ENCODE measurements at regions not wholly inside any gene's neighbourhood (a gene's known extent, or its start where the extent isn't known, plus 50 kb on each side); places are given as distances from the start of the nearest gene placed in this dataset.

- Histone ChIP-seq H3K9me3 (ENCODE audit: low read length) (no peaks in the 10 kb centered on the region), H3K9me2 (ENCODE audit: insufficient read depth, low read length) (no peaks in the 10 kb centered on the region), H3K4me2 (ENCODE audit: low read length) (no peak overlapping the region), H3K79me2 (ENCODE audit: insufficient read depth, low read depth, low read length) (no peaks in the 10 kb centered on the region), H3K4me1 (ENCODE audit: insufficient read depth, low read length, poor library complexity, severe bottlenecking) (no peaks in the 10 kb centered on the region), H2AFZ (ENCODE audit: low read length) (no peak overlapping the region), H3K4me3 (ENCODE audit: low read depth, low read length, poor library complexity, severe bottlenecking) (no peak overlapping the region), H3K36me3 (ENCODE audit: insufficient read depth, low read length) (no peaks in the 10 kb centered on the region), H4K20me1 (ENCODE audit: insufficient read depth, low read length) (no peaks in the 10 kb centered on the region), H3K27ac (ENCODE audit: low read depth, low read length, poor library complexity, severe bottlenecking) (no peak overlapping the region)
- no peak for DNase-seq (ENCODE audit: low spot score)
- ChIA-PET POLR2A (interaction anchor here (1.2 kb wide), 1 partner anchor 11 kb away, joined by 3 read pairs; no protein-coding TSS in a partner anchor), CTCF (ENCODE audit: unreplicated experiment) (no interaction called here)
- intact Hi-C loops (cut with micrococcal nuclease; ENCODE audit: unreplicated experiment) = no loop called here
- BruUV-seq (replicated peaks) = no TSS peak
- TF ChIP-seq EZH2phosphoT487 (IDR thresholded peaks at IDR 0.05; ENCODE audit: borderline replicate concordance, low read depth, low read length) (no peak), CTCF (conservative IDR thresholded peaks at IDR 0.05; ENCODE audit: low read length) (no peak)
These were observed 234.0 kb upstream of the MAP2 start for GRCh38 chr2:209189893-209190292.

GRCh38 chr2:209191139-209191538, 232.7 kb upstream of the MAP2 start:
- H3K4me1 ChIP-seq (ENCODE audit: insufficient read depth, low read length, poor library complexity, severe bottlenecking) = no peaks in the 10 kb centered on the region
- no peak overlapping the region for H2AFZ ChIP-seq (ENCODE audit: low read length)
- no peaks in the 10 kb centered on the region for H3K9me3 ChIP-seq (ENCODE audit: low read length)
- H4K20me1 ChIP-seq (ENCODE audit: insufficient read depth, low read length) = no peaks in the 10 kb centered on the region
- no TSS peak for BruUV-seq (replicated peaks)
- H3K4me3 ChIP-seq (ENCODE audit: low read depth, low read length, poor library complexity, severe bottlenecking) = no peak overlapping the region
- no peak overlapping the region for H3K27ac ChIP-seq (ENCODE audit: low read depth, low read length, poor library complexity, severe bottlenecking)
- ChIA-PET POLR2A (no interaction called here), CTCF (ENCODE audit: unreplicated experiment) (no interaction called here)
- H3K36me3 ChIP-seq (ENCODE audit: insufficient read depth, low read length) = no peaks in the 10 kb centered on the region
- H3K4me2 ChIP-seq (ENCODE audit: low read length) = no peak overlapping the region
- H3K9me2 ChIP-seq (ENCODE audit: insufficient read depth, low read length) = no peaks in the 10 kb centered on the region
- DNase-seq (ENCODE audit: low spot score) = no peak
- H3K79me2 ChIP-seq (ENCODE audit: insufficient read depth, low read depth, low read length) = no peaks in the 10 kb centered on the region
- TF ChIP-seq EZH2phosphoT487 (IDR thresholded peaks at IDR 0.05; ENCODE audit: borderline replicate concordance, low read depth, low read length) (no peak), CTCF (conservative IDR thresholded peaks at IDR 0.05; ENCODE audit: low read length) (no peak)
- intact Hi-C loops (cut with micrococcal nuclease; ENCODE audit: unreplicated experiment) = no loop called here

GRCh38 chr2:209194717-209195116, 229.1 kb upstream of the MAP2 start:
- H3K4me1 ChIP-seq (ENCODE audit: insufficient read depth, low read length, poor library complexity, severe bottlenecking) = no peaks in the 10 kb centered on the region
- TF ChIP-seq CTCF (conservative IDR thresholded peaks at IDR 0.05; ENCODE audit: low read length) = no peak
- TF ChIP-seq EZH2phosphoT487 (IDR thresholded peaks at IDR 0.05; ENCODE audit: borderline replicate concordance, low read depth, low read length) = no peak
- H4K20me1 ChIP-seq (ENCODE audit: insufficient read depth, low read length) = no peaks in the 10 kb centered on the region
- no peak for DNase-seq (ENCODE audit: low spot score)
- intact Hi-C loops (cut with micrococcal nuclease; ENCODE audit: unreplicated experiment) = no loop called here
- H3K27ac ChIP-seq (ENCODE audit: low read depth, low read length, poor library complexity, severe bottlenecking) = no peak overlapping the region
- no peak overlapping the region for H3K4me2 ChIP-seq (ENCODE audit: low read length)
- H2AFZ ChIP-seq (ENCODE audit: low read length) = no peak overlapping the region
- H3K9me3 ChIP-seq (ENCODE audit: low read length) = no peaks in the 10 kb centered on the region
- ChIA-PET CTCF (ENCODE audit: unreplicated experiment) (no interaction called here), POLR2A (no interaction called here)
- no peak overlapping the region for H3K4me3 ChIP-seq (ENCODE audit: low read depth, low read length, poor library complexity, severe bottlenecking)
- H3K79me2 ChIP-seq (ENCODE audit: insufficient read depth, low read depth, low read length) = no peaks in the 10 kb centered on the region
- H3K36me3 ChIP-seq (ENCODE audit: insufficient read depth, low read length) = no peaks in the 10 kb centered on the region
- BruUV-seq (replicated peaks) = no TSS peak
- no peaks in the 10 kb centered on the region for H3K9me2 ChIP-seq (ENCODE audit: insufficient read depth, low read length)
